Tongue (tissue), 1 donor: ENCODE measurements at regions not wholly inside any gene's neighbourhood (a gene's known extent, or its start where the extent isn't known, plus 50 kb on each side); places are given as distances from the start of the nearest gene placed in this dataset.
"Not testable (repeated sequence)": the region's sequence is repeated elsewhere in the genome, so short reads cannot be mapped to it uniquely, and the experiment has no call there.

ENCODE experiments used
- DNase-seq: peaks from one replicate; pipeline ENCODE4 v3.0.0-alpha.2; 2015

GRCh38 chr13:50527612-50528509 lies 315.6 kb downstream of the DLEU7 start:
- no peak for DNase-seq

GRCh38 chr13:50529154-50529882 lies 314.2 kb downstream of the DLEU7 start:
- DNase-seq: peak; percentile 88

GRCh38 chr13:50531917-50532899 lies 311.3 kb downstream of the DLEU7 start:
- DNase-seq: peak; percentile 50

- DNase-seq: no peak
Measured at GRCh38 chr13:50535050-50535449, 308.4 kb downstream of the DLEU7 start.

GRCh38 chr13:50537029-50537428 lies 306.5 kb downstream of the DLEU7 start:
- no peak for DNase-seq

- peak; percentile 17 for DNase-seq
Measured at GRCh38 chr13:50539791-50540530, 303.5 kb downstream of the DLEU7 start.

- peak; percentile 74 for DNase-seq
Measured at GRCh38 chr13:50543141-50543540, 300.4 kb downstream of the DLEU7 start.

GRCh38 chr13:50543782-50544181 lies 299.7 kb downstream of the DLEU7 start:
- DNase-seq: peak; percentile 94

- no peak for DNase-seq
Measured at GRCh38 chr13:50544211-50544610, 299.3 kb downstream of the DLEU7 start.

- not testable (repeated sequence) for DNase-seq
Measured at GRCh38 chr13:50547175-50547574, 296.3 kb downstream of the DLEU7 start.

GRCh38 chr13:50548586-50548985 lies 294.9 kb downstream of the DLEU7 start:
- DNase-seq: no peak

GRCh38 chr13:50549221-50549942 lies 294.1 kb downstream of the DLEU7 start:
- DNase-seq: peak; percentile 16

GRCh38 chr13:50550151-50550550 lies 293.3 kb downstream of the DLEU7 start:
- DNase-seq: no peak

- no peak for DNase-seq
Measured at GRCh38 chr13:50552424-50552966, 291.0 kb downstream of the DLEU7 start.

GRCh38 chr13:50561739-50562138 lies 281.8 kb downstream of the DLEU7 start:
- no peak for DNase-seq

- DNase-seq: no peak
Measured at GRCh38 chr13:50566646-50567045, 276.8 kb downstream of the DLEU7 start.

GRCh38 chr13:50572129-50572528 lies 271.4 kb downstream of the DLEU7 start:
- no peak for DNase-seq

GRCh38 chr13:50573066-50573465 lies 270.4 kb downstream of the DLEU7 start:
- DNase-seq: no peak

GRCh38 chr13:50574731-50575130 lies 268.8 kb downstream of the DLEU7 start:
- peak; percentile 47 for DNase-seq

- no peak for DNase-seq
Measured at GRCh38 chr13:50575138-50575537, 268.4 kb downstream of the DLEU7 start.
